NCI-H526 (cell line): ENCODE measurements at regions not wholly inside any gene's neighbourhood (a gene's known extent, or its start where the extent isn't known, plus 50 kb on each side); places are given as distances from the start of the nearest gene placed in this dataset.
A peak's percentile ranks its signal among the peaks of the same experiment; 100 is the strongest.

Experiments used
- DNase-seq, 2 experiments: peaks; one replicate each; lab custom pipeline; 2025; lab: John Stamatoyannopoulos, UW

- DNase-seq: no peak
These were observed 462.0 kb downstream of the HS3ST3B1 start for GRCh38 chr17:14762736-14763479.

- DNase-seq: peak; percentile 63 to 75
These were observed 460.0 kb downstream of the HS3ST3B1 start for GRCh38 chr17:14760719-14761411.

- DNase-seq: no peak
These were observed 459.3 kb downstream of the HS3ST3B1 start for GRCh38 chr17:14760212-14760611.

GRCh38 chr17:14759325-14759724, 458.4 kb downstream of the HS3ST3B1 start:
- no peak for DNase-seq

- no peak for DNase-seq
These were observed 455.6 kb downstream of the HS3ST3B1 start for GRCh38 chr17:14756479-14756878.

- DNase-seq: no peak
These were observed 454.1 kb downstream of the HS3ST3B1 start for GRCh38 chr17:14755002-14755401.

- DNase-seq: no peak
These were observed 452.5 kb downstream of the HS3ST3B1 start for GRCh38 chr17:14753383-14753782.

- no peak for DNase-seq
These were observed 451.1 kb downstream of the HS3ST3B1 start for GRCh38 chr17:14752011-14752410.

GRCh38 chr17:14750866-14751265, 450.0 kb downstream of the HS3ST3B1 start:
- no peak for DNase-seq

GRCh38 chr17:14749269-14749668, 448.4 kb downstream of the HS3ST3B1 start:
- DNase-seq: no peak

- DNase-seq: no peak
These were observed 447.3 kb downstream of the HS3ST3B1 start for GRCh38 chr17:14748036-14748710.

GRCh38 chr17:14747603-14747950, 446.7 kb downstream of the HS3ST3B1 start:
- DNase-seq: no peak

- DNase-seq: no peak
These were observed 446.1 kb downstream of the HS3ST3B1 start for GRCh38 chr17:14746822-14747602.

- no peak for DNase-seq
These were observed 444.7 kb downstream of the HS3ST3B1 start for GRCh38 chr17:14745541-14745940.

- no peak for DNase-seq
These were observed 444.0 kb downstream of the HS3ST3B1 start for GRCh38 chr17:14744761-14745473.

GRCh38 chr17:14741491-14741890, 440.6 kb downstream of the HS3ST3B1 start:
- DNase-seq: no peak

GRCh38 chr17:14739656-14740431, 439.0 kb downstream of the HS3ST3B1 start:
- DNase-seq: no peak

GRCh38 chr17:14738652-14738988, 437.7 kb downstream of the HS3ST3B1 start:
- DNase-seq: no peak

GRCh38 chr17:14737984-14738651, 437.2 kb downstream of the HS3ST3B1 start:
- no peak for DNase-seq

- no peak for DNase-seq
These were observed 435.8 kb downstream of the HS3ST3B1 start for GRCh38 chr17:14736631-14737030.
